GM12892 (cell line): ENCODE measurements at regions not wholly inside any gene's neighbourhood (a gene's known extent, or its start where the extent isn't known, plus 50 kb on each side); places are given as distances from the start of the nearest gene placed in this dataset.

Source experiments
- POLR2AphosphoS5 ChIP-seq: IDR thresholded peaks from 2 replicates; pipeline ENCODE4 v1.6.1; 2011; ENCODE audit warnings: low read depth, low read length, control low read depth
- TAF1 ChIP-seq: IDR thresholded peaks from 2 replicates; pipeline ENCODE4 v1.6.1; 2011; ENCODE audit warnings: low read depth, mild to moderate bottlenecking, control low read depth, low read length, borderline replicate concordance

DNA sequence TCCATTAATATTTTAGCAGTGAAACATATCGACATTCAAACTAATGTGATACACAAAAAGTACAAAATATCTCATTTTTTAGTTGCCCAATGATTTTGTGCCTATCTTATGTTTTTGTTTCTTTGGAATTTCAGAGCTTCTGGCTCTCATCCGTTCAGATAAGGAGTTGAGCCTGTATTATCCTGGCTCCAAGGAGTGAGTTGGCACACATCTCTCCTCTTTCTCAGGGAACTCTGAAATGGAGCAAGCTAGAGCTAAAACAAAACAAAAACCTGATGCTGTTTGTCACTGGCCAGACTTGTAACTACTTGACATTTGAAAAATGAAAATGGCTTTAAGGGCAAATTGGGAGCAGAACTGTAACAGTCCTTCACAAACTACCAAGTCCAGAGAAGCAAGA, 131.3 kb upstream of the SLC28A3 start:
- TF ChIP-seq POLR2AphosphoS5 (no peak), TAF1 (no peak)
